SU-DHL-6 (cell line): ENCODE measurements at regions not wholly inside any gene's neighbourhood (a gene's known extent, or its start where the extent isn't known, plus 50 kb on each side); places are given as distances from the start of the nearest gene placed in this dataset.
"Not testable (repeated sequence)": the region's sequence is repeated elsewhere in the genome, so short reads cannot be mapped to it uniquely, and the experiment has no call there.

ENCODE experiments used
- H2AFZ ChIP-seq: fragments of 200-600 bp; sonication (generic); 2 replicates; pipeline ENCODE4 v1.6.1; 2014; ENCODE audit warnings: low read depth, mild to moderate bottlenecking, moderate library complexity, mixed read lengths, antibody characterized with exemption, low read length; ENCODE audit not compliant: severe bottlenecking
- H3F3A ChIP-seq: fragments of 200-600 bp; shearing (Covaris generic); 2 replicates; pipeline ENCODE4 v1.6.0; 2016; ENCODE audit warnings: antibody characterized with exemption, mild to moderate bottlenecking; ENCODE audit not compliant: insufficient read depth
- H3K27ac ChIP-seq: fragments of 200-600 bp; sonication (generic); 2 replicates; pipeline ENCODE4 v1.5.1; 2016; ENCODE audit warnings: low read depth, mild to moderate bottlenecking, low read length, moderate library complexity, mixed read lengths
- H3K27me3 ChIP-seq: fragments of 200-600 bp; sonication (generic), shearing (Covaris generic); 2 replicates; pipeline ENCODE4 v1.6.0; 2014; ENCODE audit warnings: mild to moderate bottlenecking, low read length
- H3K36me3 ChIP-seq: fragments of 200-600 bp; sonication (generic); 2 replicates; pipeline ENCODE4 v1.6.1; 2014; ENCODE audit warnings: mild to moderate bottlenecking, low read length, mixed read lengths
- H3K4me2 ChIP-seq: fragments of 300-600, 200-600 bp; shearing (Covaris generic), sonication (generic); 2 replicates; pipeline ENCODE4 v1.6.0; 2014; ENCODE audit warnings: low read length, low read depth, mild to moderate bottlenecking; ENCODE audit not compliant: poor library complexity, severe bottlenecking
- H3K4me3 ChIP-seq: fragments of 200-600 bp; sonication (generic); 2 replicates; pipeline ENCODE4 v1.5.1; 2014; ENCODE audit warnings: antibody characterized with exemption, low read length, mild to moderate bottlenecking, mixed read lengths; ENCODE audit not compliant: insufficient read depth, poor library complexity, severe bottlenecking
- H3K79me2 ChIP-seq: fragments of 200-600 bp; sonication (generic); 2 replicates; pipeline ENCODE4 v1.6.1; 2014; ENCODE audit warnings: mild to moderate bottlenecking, low read length, moderate library complexity; ENCODE audit not compliant: insufficient read depth
- H3K9ac ChIP-seq: fragments of 200-600 bp; sonication (generic); 2 replicates; pipeline ENCODE4 v1.7.0; 2014; ENCODE audit warnings: mild to moderate bottlenecking, low read length
- H3K9me2 ChIP-seq: fragments of 200-600 bp; sonication (generic); replicated peaks from 2 replicates; pipeline ENCODE4 v1.6.1; 2014; ENCODE audit warnings: low read length; ENCODE audit not compliant: insufficient read depth
- H3K9me3 ChIP-seq: fragments of 200-600 bp; sonication (generic); 2 replicates; pipeline ENCODE4 v1.6.1; 2014; ENCODE audit warnings: low read length, mixed read lengths; ENCODE audit not compliant: insufficient read depth
- H4K20me1 ChIP-seq: fragments of 200-600 bp; sonication (generic); 2 replicates; pipeline ENCODE4 v1.6.1; 2014; ENCODE audit warnings: low read depth, mild to moderate bottlenecking, antibody characterized with exemption, low read length, moderate library complexity, mixed read lengths
- EZH2phosphoT487 ChIP-seq: fragments of 200-600 bp; sonication (generic), shearing (Covaris generic); conservative IDR thresholded peaks from 2 replicates; pipeline ENCODE4 v1.6.1; 2018; ENCODE audit warnings: mild to moderate bottlenecking, antibody characterized with exemption, low read length, moderate library complexity, mixed read lengths
- TF ChIP-seq, protein P1 (sequence below): fragments of 200-600 bp; sonication (generic); IDR thresholded peaks from one replicate; pipeline ENCODE4 v1.5.1; 2017; ENCODE audit warnings: antibody characterized with exemption, mild to moderate bottlenecking, low read length, moderate library complexity; ENCODE audit not compliant: insufficient read depth, poor library complexity, severe bottlenecking

DNA sequence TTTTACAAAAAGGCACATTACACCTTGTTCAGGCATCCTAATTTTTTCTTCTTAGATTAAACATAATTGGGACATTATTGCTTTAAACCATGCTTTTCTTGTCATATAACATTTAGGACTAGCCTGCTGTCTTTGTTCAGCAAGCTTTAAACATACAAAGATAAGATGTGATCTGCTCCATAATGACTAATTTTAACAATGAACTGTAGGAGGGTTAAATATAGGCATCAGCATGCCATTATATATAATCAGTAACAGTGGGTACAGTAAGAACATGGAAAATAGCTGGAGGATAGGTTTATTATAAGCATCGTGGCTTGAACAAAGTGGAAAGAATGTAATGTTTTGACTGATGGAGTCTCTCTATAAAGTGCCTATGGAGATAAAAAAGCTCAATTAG, 661.7 kb downstream of the SLITRK6 start:
- Histone ChIP-seq H4K20me1 (no peaks in the 10 kb centered on the region), H3F3A (no peaks in the 10 kb centered on the region), H3K4me2 (no peak overlapping the region), H3K9me2 (no peaks in the 10 kb centered on the region), H2AFZ (no peak overlapping the region), H3K79me2 (no peaks in the 10 kb centered on the region), H3K27me3 (no peaks in the 10 kb centered on the region), H3K4me3 (no peak overlapping the region), H3K9me3 (no peaks in the 10 kb centered on the region), H3K36me3 (no peaks in the 10 kb centered on the region), H3K27ac (no peak overlapping the region), H3K9ac (no peak overlapping the region)
- TF ChIP-seq, protein P1, sequence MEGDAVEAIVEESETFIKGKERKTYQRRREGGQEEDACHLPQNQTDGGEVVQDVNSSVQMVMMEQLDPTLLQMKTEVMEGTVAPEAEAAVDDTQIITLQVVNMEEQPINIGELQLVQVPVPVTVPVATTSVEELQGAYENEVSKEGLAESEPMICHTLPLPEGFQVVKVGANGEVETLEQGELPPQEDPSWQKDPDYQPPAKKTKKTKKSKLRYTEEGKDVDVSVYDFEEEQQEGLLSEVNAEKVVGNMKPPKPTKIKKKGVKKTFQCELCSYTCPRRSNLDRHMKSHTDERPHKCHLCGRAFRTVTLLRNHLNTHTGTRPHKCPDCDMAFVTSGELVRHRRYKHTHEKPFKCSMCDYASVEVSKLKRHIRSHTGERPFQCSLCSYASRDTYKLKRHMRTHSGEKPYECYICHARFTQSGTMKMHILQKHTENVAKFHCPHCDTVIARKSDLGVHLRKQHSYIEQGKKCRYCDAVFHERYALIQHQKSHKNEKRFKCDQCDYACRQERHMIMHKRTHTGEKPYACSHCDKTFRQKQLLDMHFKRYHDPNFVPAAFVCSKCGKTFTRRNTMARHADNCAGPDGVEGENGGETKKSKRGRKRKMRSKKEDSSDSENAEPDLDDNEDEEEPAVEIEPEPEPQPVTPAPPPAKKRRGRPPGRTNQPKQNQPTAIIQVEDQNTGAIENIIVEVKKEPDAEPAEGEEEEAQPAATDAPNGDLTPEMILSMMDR = no peak
- no peak for TF ChIP-seq EZH2phosphoT487

DNA sequence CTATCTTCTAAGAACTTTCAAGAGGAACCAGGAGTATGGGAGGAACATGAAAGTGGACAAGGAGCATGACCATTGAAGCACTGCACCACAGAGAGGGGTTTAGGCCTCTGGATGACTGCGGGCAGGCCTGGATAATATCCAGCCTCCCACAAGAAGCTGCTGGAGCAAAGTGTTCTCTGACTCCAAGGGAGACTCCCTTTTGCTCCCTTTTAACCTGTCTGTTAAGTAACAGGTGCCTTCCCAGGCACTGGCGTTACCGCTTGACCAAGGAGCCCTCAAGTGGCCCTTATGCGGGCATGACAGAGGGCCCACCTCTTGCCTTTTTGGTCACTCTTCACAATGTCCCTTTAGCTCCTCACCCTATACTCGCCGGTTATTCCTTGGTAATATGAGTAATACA, 666.2 kb downstream of the SLITRK6 start:
- TF ChIP-seq, protein P1 = no peak
- TF ChIP-seq EZH2phosphoT487 = no peak
- Histone ChIP-seq H3K36me3 (no peaks in the 10 kb centered on the region), H3K4me3 (no peak overlapping the region)

DNA sequence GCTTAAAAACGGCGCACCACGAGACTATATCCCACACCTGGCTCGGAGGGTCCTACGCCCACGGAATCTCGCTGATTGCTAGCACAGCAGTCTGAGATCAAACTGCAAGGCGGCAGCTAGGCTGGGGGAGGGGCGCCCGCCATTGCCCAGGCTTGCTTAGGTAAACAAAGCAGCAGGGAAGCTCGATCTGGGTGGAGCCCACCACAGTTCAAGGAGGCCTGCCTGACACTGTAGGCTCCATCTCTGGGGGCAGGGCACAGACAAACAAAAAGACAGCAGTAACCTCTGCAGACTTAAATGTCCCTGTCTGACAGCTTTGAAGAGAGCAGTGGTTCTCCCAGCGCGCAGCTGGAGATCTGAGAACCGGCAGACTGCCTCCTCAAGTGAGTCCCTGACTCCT, 675.7 kb downstream of the SLITRK6 start:
- not testable (repeated sequence) for H3F3A ChIP-seq

More for the DNA sequence above, 666.2 kb downstream of the SLITRK6 start:
- no peaks in the 10 kb centered on the region for H3K9me2 ChIP-seq
- H3K9ac ChIP-seq = no peak overlapping the region
- no peak overlapping the region for H3K27ac ChIP-seq
- H3K27me3 ChIP-seq = no peaks in the 10 kb centered on the region
- H2AFZ ChIP-seq = no peak overlapping the region
- no peaks in the 10 kb centered on the region for H3K9me3 ChIP-seq
- H3K4me2 ChIP-seq = no peak overlapping the region
- no peaks in the 10 kb centered on the region for H3F3A ChIP-seq
- H4K20me1 ChIP-seq = no peaks in the 10 kb centered on the region
- H3K79me2 ChIP-seq = no peaks in the 10 kb centered on the region

DNA sequence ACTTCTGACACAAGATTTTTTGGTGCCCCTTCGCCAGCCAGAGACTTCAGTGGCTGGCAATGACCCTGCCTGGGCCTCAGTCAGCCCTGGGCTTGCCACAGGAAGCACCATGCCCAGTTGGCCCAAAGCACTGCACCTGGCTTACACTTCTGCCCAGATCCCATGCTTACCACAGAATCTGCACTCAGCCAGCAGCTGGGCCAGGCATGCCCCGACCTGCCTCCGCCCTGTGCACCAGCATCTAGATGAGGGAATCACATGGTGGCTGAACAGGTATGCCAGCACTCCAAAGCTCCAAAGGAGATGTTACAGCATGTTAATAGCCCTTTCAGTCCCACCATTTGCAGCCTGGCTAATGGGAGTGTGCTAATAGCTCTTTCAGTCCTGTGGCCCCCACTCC, 690.9 kb downstream of the SLITRK6 start:
- Histone ChIP-seq H3K27me3 (no peaks in the 10 kb centered on the region), H4K20me1 (no peaks in the 10 kb centered on the region), H3K27ac (no peak overlapping the region), H3K9me3 (no peaks in the 10 kb centered on the region), H3K36me3 (no peaks in the 10 kb centered on the region), H2AFZ (no peak overlapping the region), H3K79me2 (no peaks in the 10 kb centered on the region), H3K9ac (no peak overlapping the region), H3F3A (no peaks in the 10 kb centered on the region), H3K4me2 (no peak overlapping the region), H3K4me3 (no peak overlapping the region), H3K9me2 (no peaks in the 10 kb centered on the region)
- no peak for TF ChIP-seq EZH2phosphoT487
- TF ChIP-seq, protein P1 = no peak

More for the DNA sequence above, 675.7 kb downstream of the SLITRK6 start:
- not testable (repeated sequence) for H3K4me3 ChIP-seq, H3K79me2 ChIP-seq, H3K36me3 ChIP-seq, H3K27me3 ChIP-seq, H4K20me1 ChIP-seq, H2AFZ ChIP-seq, H3K9me3 ChIP-seq, H3K27ac ChIP-seq, H3K9ac ChIP-seq, H3K9me2 ChIP-seq, H3K4me2 ChIP-seq
